HG03095 (cell line): ENCODE measurements at regions not wholly inside any gene's neighbourhood (a gene's known extent, or its start where the extent isn't known, plus 50 kb on each side); places are given as distances from the start of the nearest gene placed in this dataset.
"Not testable (repeated sequence)": the region's sequence is repeated elsewhere in the genome, so short reads cannot be mapped to it uniquely, and the experiment has no call there.

Source experiments
- ATAC-seq: cut with Tn5 transposase; IDR thresholded peaks from one replicate; pipeline ENCODE4 v1.9.1; 2021; ENCODE audit warnings: moderate library complexity; ENCODE audit not compliant: unreplicated experiment

DNA sequence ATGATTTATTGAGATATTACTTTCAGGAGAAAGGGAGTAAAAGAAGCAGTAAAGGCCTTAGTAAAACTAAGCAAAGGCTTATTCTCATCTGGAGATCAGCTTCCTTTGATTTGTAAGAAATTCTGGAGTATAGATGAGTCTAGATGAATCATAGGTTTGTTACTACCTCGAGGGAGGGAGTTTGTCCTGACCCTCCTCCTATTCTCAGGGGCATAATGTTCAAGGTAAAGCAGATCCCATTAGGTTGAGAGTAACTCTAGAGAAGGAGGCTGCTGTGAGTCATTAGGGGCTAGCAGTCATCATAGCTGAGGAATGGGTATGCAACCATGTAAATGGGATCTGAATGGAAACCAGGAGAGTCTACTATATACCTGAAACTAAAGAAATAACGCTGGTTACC, 155.5 kb upstream of the MOCS2 start:
- ATAC-seq = no peak

- ATAC-seq = not testable (repeated sequence)
These were observed 158.7 kb upstream of the MOCS2 start for GRCh38 chr5:53268241-53268640.

GRCh38 chr5:53275666-53276065, 166.1 kb upstream of the MOCS2 start:
- no peak for ATAC-seq

DNA sequence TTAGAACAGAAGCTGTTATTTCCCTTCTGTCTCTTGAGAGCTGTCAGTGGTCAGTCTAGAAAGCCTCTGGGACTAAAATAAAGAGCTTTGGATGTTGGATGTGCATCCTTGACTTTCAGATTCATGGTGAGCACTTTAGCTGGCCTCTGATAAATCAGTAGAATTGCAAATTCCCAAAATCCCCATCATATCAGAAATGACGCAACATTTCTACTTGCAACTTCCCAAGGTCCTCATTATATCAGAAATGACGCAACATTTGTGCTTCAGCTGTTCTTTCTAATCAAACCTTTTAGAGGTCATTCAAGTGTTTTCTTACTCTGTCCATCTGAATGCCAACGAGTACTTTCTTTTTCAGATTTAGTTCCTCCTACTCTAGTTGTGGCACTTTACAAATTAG, 167.3 kb upstream of the MOCS2 start:
- no peak for ATAC-seq

DNA sequence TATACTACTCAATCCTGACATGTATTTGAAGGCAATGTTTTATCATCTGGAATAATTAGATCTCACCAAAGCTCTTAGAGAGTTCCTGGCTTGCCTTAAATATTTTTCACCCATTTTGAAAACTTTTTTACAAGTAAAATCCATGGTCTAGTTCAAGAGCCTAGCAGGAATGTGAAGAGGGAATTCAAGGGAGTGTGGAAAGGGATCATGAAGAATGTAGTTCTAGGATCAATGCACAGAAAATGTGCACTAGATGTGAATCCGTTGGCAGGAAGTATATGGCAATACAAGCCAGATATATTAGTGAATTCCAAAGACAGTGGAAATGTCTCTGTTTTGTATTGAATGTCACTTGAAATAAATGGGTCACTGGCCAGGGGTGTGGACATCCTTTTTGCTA, 167.9 kb upstream of the MOCS2 start:
- ATAC-seq = no peak

GRCh38 chr5:53287573-53287972, 178.0 kb upstream of the MOCS2 start:
- ATAC-seq = no peak

DNA sequence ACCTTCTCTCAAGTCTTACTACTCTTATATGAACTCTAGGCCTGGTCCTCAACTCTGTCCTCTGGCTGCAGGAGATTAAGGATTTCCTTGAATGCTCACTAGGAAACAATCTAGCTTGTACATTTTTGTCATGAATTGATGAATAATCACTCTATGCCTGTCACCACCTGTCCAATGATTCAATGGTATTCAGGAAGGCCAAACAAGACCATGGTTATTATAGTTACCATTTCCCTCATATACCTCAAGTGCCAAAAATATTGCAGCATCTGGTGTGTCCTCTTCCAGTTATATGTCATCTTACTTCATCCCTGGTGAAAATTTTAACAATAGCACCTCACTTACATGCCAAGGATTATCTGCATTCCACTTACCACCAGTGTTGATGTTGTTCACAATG, 179.0 kb upstream of the MOCS2 start:
- ATAC-seq = no peak

- no peak for ATAC-seq
These were observed 181.5 kb upstream of the MOCS2 start for GRCh38 chr5:53291047-53291446.

DNA sequence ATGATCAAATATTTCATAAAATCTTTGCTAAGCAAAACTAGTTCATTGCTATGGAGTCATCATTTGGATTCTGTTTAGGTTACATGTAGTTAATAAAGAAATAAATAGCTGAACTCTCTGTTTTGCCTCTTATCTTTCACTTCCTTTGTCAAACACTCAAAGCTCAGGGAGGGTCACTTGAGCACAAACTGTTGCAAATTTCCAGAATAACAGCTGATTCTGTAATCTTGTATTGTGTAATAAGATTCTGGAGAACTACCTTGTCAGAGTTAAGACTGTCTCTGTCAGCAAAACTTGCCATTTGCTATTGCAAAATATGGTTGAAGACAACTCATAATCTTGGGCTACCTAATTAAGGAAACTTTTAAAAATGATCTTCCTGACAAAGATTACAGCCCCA, 182.0 kb upstream of the MOCS2 start:
- ATAC-seq = no peak

- no peak for ATAC-seq
These were observed 181.6 kb upstream of the FST start for GRCh38 chr5:53298841-53299240.

- ATAC-seq = no peak
These were observed 177.9 kb upstream of the FST start for GRCh38 chr5:53302529-53302928.

DNA sequence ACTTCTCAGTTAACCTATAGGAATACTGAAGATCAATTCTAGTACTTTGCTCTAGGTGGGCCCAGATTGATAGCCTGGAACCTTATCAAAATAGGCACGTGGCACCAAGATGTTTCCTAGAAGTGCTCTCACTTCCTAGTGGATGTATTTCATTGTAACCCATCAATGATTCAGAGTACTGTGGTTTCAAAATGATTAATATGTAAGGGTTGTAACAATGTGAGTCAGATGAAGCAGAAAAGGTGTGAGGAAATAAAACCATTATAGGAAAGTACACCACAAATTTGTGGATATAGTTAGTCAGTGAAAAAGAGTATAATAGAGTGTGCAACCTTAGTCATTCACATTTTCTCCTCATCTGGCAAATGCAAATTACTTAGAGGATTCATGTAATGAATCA, 177.3 kb upstream of the FST start:
- no peak for ATAC-seq

DNA sequence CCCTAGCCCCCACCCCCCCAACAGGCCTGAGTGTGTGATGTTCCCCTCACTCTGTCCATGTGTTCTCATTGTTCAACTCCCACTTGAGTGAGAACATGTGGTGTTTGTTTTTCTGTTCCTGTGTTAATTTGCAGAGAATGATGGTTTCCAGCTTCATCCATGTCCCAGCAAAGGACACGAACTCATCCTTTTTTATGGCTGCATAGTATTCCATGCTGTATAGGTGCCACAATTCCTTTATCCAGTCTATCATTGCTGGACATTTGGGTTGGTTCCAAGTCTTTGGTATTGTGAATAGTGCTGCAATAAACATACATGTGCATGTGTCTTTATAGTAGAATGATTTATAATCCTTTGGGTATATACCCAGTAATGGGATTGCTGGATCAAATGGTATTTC, 175.1 kb upstream of the FST start:
- not testable (repeated sequence) for ATAC-seq

GRCh38 chr5:53309653-53310052, 170.8 kb upstream of the FST start:
- no peak for ATAC-seq

DNA sequence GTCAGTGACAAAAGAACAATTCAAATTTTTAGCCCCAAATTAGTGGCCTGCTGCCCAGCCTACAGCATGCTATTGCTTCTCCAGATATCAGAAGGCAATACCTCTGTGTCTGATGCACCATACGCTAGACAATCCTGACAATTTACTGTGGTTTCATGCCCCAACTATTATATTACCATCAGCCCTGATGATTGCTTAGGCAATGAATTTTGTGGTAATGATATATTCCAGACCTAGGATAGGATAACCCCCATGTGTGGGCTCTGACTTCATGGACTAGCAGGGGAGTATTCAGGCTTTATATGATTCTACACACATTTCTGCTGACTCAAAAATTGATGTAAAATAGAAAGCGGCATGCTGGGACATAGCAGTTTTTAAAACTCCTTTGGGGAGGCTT, 168.7 kb upstream of the FST start:
- ATAC-seq = no peak

DNA sequence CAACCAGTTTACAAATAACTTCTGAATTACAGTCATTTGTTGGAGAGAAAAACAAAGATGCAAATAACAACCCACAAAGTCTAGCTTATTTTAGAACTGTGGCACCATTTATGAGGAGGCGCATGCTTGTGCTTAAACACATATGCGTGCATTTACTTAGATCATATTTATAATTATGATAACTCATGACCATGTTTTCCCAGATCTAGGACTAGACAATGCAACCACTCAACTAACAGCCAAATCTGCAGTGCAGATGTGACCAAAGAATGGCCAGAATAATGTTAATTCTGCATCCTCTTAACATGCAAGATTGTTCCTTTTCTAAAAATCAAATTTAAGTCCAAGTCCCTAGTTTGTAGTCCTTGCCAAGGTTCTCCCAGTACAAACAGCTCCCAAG, 167.3 kb upstream of the FST start:
- ATAC-seq = no peak

GRCh38 chr5:53318303-53318702, 162.1 kb upstream of the FST start:
- ATAC-seq = no peak

GRCh38 chr5:53319315-53319714, 161.1 kb upstream of the FST start:
- ATAC-seq = no peak

- no peak for ATAC-seq
These were observed 159.4 kb upstream of the FST start for GRCh38 chr5:53321073-53321472.

- ATAC-seq = no peak
These were observed 158.7 kb upstream of the FST start for GRCh38 chr5:53321721-53322120.

- no peak for ATAC-seq
These were observed 158.2 kb upstream of the FST start for GRCh38 chr5:53322257-53322656.

DNA sequence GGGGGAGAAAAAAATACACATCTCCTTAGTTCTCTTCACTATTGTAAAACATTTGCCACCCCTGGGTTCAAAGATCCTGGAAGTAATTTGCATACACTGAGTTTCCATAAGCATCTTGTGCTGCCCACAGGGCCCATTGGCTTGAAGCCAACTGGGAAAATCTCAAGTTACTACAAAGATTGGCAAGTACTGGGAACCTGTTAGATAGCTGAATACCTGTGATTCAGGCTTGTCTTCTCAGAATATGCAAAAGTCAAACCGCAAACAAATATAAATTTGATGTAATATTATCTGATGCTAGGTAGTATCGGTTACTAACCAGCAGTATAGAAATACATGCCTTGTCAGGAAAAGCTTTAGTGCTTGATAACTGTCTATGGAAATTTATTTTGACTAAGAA, 156.9 kb upstream of the FST start:
- no peak for ATAC-seq

DNA sequence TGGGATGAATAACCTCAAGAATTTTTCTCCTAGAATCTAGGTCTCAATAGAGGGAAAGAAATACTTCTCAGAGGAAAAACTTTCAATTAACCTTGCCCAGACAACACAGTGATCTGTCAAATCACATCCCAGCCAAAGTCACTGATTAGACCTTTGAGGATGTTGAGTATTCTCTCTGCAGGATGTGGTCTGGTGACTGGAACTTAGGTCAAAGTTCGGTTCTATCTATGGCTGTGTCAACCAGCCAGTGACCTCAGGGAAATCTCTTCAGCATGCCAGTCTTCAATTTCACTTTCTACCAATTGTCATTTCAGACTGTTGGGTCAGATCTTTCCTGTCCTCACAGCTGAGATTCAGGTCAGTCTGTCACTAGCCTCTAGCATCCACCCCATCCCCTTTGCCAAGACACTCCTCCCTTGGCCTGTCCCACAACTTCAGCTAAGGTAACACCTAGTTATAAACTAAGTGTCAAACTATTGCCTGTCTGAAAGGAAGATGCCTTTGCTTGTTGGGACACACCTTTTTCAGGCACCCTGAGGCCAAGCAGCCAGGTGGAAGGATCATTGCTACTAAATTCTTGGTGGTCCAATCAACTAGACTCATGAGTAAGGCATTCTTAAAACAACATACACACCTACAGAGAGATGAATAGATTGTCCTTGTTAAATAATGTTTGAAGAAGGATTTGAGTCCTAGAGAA, 156.3 kb upstream of the FST start:
- ATAC-seq = no peak
